T-cell (primary cell): ENCODE measurements at regions not wholly inside any gene's neighbourhood (a gene's known extent, or its start where the extent isn't known, plus 50 kb on each side); places are given as distances from the start of the nearest gene placed in this dataset.

Source experiments
- ATAC-seq, 4 experiments: fragments of 200-7000 bp in 3 of 4; fragments of 150-1000 bp in 1 of 4; cut with Tn5 transposase; replicated peaks in 1 of 4; 1 replicate in 3 of 4; 2 replicates in 1 of 4; pipeline ENCODE4 v1.10.0; 2021; ENCODE audit warnings: moderate library complexity in 3 of 4, mild to moderate bottlenecking in 2 of 4, moderate number of reproducible peaks in 1 of 4
- CTCF ChIA-PET, 2 donors: fragments of 300-600 bp; sonication (Branson Sonifier 250); formaldehyde crosslinking; loops; one replicate each; lab custom pipeline; 2022; ENCODE audit warnings: antibody characterized with exemption in 2 of 2; lab: Charles Lee
- POLR2A ChIA-PET, 2 donors: fragments of 300-600 bp; sonication (Branson Sonifier 250); formaldehyde crosslinking; loops; one replicate each; lab custom pipeline; 2022; ENCODE audit warnings: antibody characterized with exemption in 2 of 2; lab: Charles Lee
- DNase-seq, 35 experiments: peaks; one replicate each; pipeline versions ENCODE4 v3.0.0 to v3.0.0-alpha.2; 2013 to 2023
- H3K27ac ChIP-seq: one replicate; pipeline ENCODE4 v1.5.1; 2013; ENCODE audit warnings: low read length
- H3K27me3 ChIP-seq, 2 experiments: replicated peaks in 1 of 2; 1 replicate in 1 of 2; 2 replicates in 1 of 2; pipeline versions ENCODE4 v1.6.1 to v1.7.0; 2013; ENCODE audit warnings: low read length in 1 of 2, mixed read lengths in 1 of 2; ENCODE audit not compliant: control insufficient read depth in 2 of 2, insufficient read depth in 2 of 2; ENCODE audit errors: extremely low read depth in 1 of 2
- H3K36me3 ChIP-seq, 2 donors: 1 replicate in 1 of 2; 2 replicates in 1 of 2; pipeline versions ENCODE4 v1.6.1 to v1.7.0; 2013; ENCODE audit warnings: low read length in 1 of 2; ENCODE audit not compliant: control insufficient read depth in 2 of 2, insufficient read depth in 1 of 2; ENCODE audit errors: extremely low read depth in 1 of 2
- H3K4me1 ChIP-seq, 2 experiments: 1 replicate in 1 of 2; 2 replicates in 1 of 2; pipeline versions ENCODE4 v1.6.1 to v1.7.0; 2013; ENCODE audit warnings: low read length in 2 of 2, mixed read lengths in 1 of 2; ENCODE audit not compliant: insufficient read depth in 2 of 2, control insufficient read depth in 1 of 2; ENCODE audit errors: extremely low read depth in 1 of 2
- H3K4me3 ChIP-seq, 2 donors: 1 replicate in 1 of 2; 2 replicates in 1 of 2; pipeline versions ENCODE4 v1.5.1 to v1.7.0; 2013; ENCODE audit warnings: mild to moderate bottlenecking in 2 of 2, low read length in 1 of 2, moderate library complexity in 1 of 2; ENCODE audit not compliant: control insufficient read depth in 1 of 2; ENCODE audit errors: extremely low read depth in 1 of 2
- H3K9me3 ChIP-seq: 2 replicates; pipeline ENCODE4 v1.7.0; 2013
- H3K27ac Mint-ChIP-seq, 2 donors: one replicate each; pipeline ENCODE4 v1.8.0; 2020 to 2021; ENCODE audit warnings: mild to moderate bottlenecking in 2 of 2, mixed read lengths in 2 of 2
- H3K27me3 Mint-ChIP-seq, 2 donors: one replicate each; pipeline ENCODE4 v1.8.0; 2021 to 2022; ENCODE audit warnings: mixed read lengths in 2 of 2
- H3K36me3 Mint-ChIP-seq: one replicate; pipeline ENCODE4 v1.8.0; 2021; ENCODE audit warnings: mixed read lengths
- H3K4me1 Mint-ChIP-seq, 3 donors: one replicate each; pipeline ENCODE4 v1.8.0; 2020 to 2022; ENCODE audit warnings: mixed read lengths in 3 of 3, mild to moderate bottlenecking in 1 of 3
- H3K4me3 Mint-ChIP-seq, 3 donors: one replicate each; pipeline ENCODE4 v1.8.0; 2020 to 2022; ENCODE audit warnings: mild to moderate bottlenecking in 3 of 3, mixed read lengths in 3 of 3, moderate library complexity in 3 of 3
- H3K9me3 Mint-ChIP-seq, 3 donors: one replicate each; pipeline ENCODE4 v1.8.0; 2020 to 2022; ENCODE audit warnings: mixed read lengths in 3 of 3
- WGBS: methylation state at CpG from one replicate; pipeline ENCODE4 v1.1.5; 2013; ENCODE audit warnings: missing lambda C conversion rate; ENCODE audit not compliant: insufficient coverage; 5-methylcytosine and 5-hydroxymethylcytosine counted together

- peaks cover 0 to 4% of the 10 kb centered on the region in 2 experiments for H3K27me3 ChIP-seq
- no peaks in the 10 kb centered on the region for H3K9me3 ChIP-seq
- H3K27ac Mint-ChIP-seq: no peak overlapping the region
- H3K4me3 Mint-ChIP-seq: no peak overlapping the region
- DNase-seq (no peak), ATAC-seq (no peak)
- H3K27ac ChIP-seq: no peak overlapping the region
- H3K4me1 ChIP-seq: no peaks in the 10 kb centered on the region
- POLR2A ChIA-PET: no interaction called here
- H3K27me3 Mint-ChIP-seq: peaks cover 10 to 16% of the 10 kb centered on the region in 2 donors
- CTCF ChIA-PET: no interaction called here
- H3K4me1 Mint-ChIP-seq: no peaks in the 10 kb centered on the region
- 66% methylated on average over 4 of the region's 7 CpGs for WGBS
- H3K36me3 Mint-ChIP-seq: no peaks in the 10 kb centered on the region
- peaks cover 0 to 3% (median 3%) of the 10 kb centered on the region in 3 donors for H3K9me3 Mint-ChIP-seq
- no peaks in the 10 kb centered on the region for H3K36me3 ChIP-seq
- no peak overlapping the region for H3K4me3 ChIP-seq
Measured at GRCh38 chr1:233491953-233492620, 121.8 kb upstream of the KCNK1 start.

GRCh38 chr1:233496993-233497392, 116.9 kb upstream of the KCNK1 start:
- Mint-ChIP-seq H3K9me3 (peaks cover 0 to 3% (median 3%) of the 10 kb centered on the region in 3 donors), H3K4me1 (no peaks in the 10 kb centered on the region), H3K27ac (no peak overlapping the region), H3K36me3 (no peaks in the 10 kb centered on the region), H3K4me3 (no peak overlapping the region), H3K27me3 (peaks cover 8 to 24% of the 10 kb centered on the region in 2 donors)
- DNase-seq (no peak), ATAC-seq (no peak)
- Histone ChIP-seq H3K4me3 (no peak overlapping the region), H3K36me3 (no peaks in the 10 kb centered on the region), H3K27me3 (peaks cover 0 to 4% of the 10 kb centered on the region in 2 experiments), H3K9me3 (no peaks in the 10 kb centered on the region), H3K4me1 (no peaks in the 10 kb centered on the region), H3K27ac (no peak overlapping the region)
- ChIA-PET CTCF (no interaction called here), POLR2A (no interaction called here)
- no CpG with 5 or more reads among the region's 2 CpGs for WGBS

- Mint-ChIP-seq H3K4me1 (no peaks in the 10 kb centered on the region), H3K9me3 (peaks cover 0 to 3% (median 3%) of the 10 kb centered on the region in 3 donors), H3K27me3 (peaks cover 8 to 24% of the 10 kb centered on the region in 2 donors), H3K36me3 (no peaks in the 10 kb centered on the region), H3K27ac (no peak overlapping the region), H3K4me3 (no peak overlapping the region)
- CTCF ChIA-PET: no interaction called here
- Histone ChIP-seq H3K9me3 (no peaks in the 10 kb centered on the region), H3K36me3 (no peaks in the 10 kb centered on the region), H3K4me1 (no peaks in the 10 kb centered on the region), H3K27me3 (peaks cover 0 to 5% of the 10 kb centered on the region in 2 experiments), H3K27ac (no peak overlapping the region), H3K4me3 (no peak overlapping the region)
- WGBS: no CpG with 5 or more reads among the region's 3 CpGs
- ATAC-seq: no peak
- no peak for DNase-seq
- POLR2A ChIA-PET: no interaction called here
Measured at GRCh38 chr1:233497679-233498078, 116.2 kb upstream of the KCNK1 start.

- no peak for ATAC-seq
- no peak overlapping the region for H3K27ac ChIP-seq
- H3K9me3 ChIP-seq: no peaks in the 10 kb centered on the region
- no peak overlapping the region for H3K4me3 ChIP-seq
- ChIA-PET POLR2A (no interaction called here), CTCF (no interaction called here)
- no peaks in the 10 kb centered on the region for H3K4me1 Mint-ChIP-seq
- no peaks in the 10 kb centered on the region for H3K4me1 ChIP-seq
- no peak overlapping the region for H3K27ac Mint-ChIP-seq
- H3K36me3 ChIP-seq: no peaks in the 10 kb centered on the region
- H3K27me3 Mint-ChIP-seq: peaks cover 8 to 24% of the 10 kb centered on the region in 2 donors
- H3K36me3 Mint-ChIP-seq: no peaks in the 10 kb centered on the region
- peaks cover 0 to 9% (median 3%) of the 10 kb centered on the region in 3 donors for H3K9me3 Mint-ChIP-seq
- DNase-seq: no peak
- no peak overlapping the region for H3K4me3 Mint-ChIP-seq
- peaks cover 0 to 5% of the 10 kb centered on the region in 2 experiments for H3K27me3 ChIP-seq
- no CpG with 5 or more reads among the region's 3 CpGs for WGBS
Measured at GRCh38 chr1:233500106-233500505, 113.8 kb upstream of the KCNK1 start.

GRCh38 chr1:233503366-233503954, 110.4 kb upstream of the KCNK1 start:
- H3K36me3 ChIP-seq: no peaks in the 10 kb centered on the region
- no peak overlapping the region for H3K27ac ChIP-seq
- no peaks in the 10 kb centered on the region for H3K4me1 Mint-ChIP-seq
- ChIA-PET CTCF (no interaction called here), POLR2A (no interaction called here)
- H3K9me3 ChIP-seq: no peaks in the 10 kb centered on the region
- peaks cover 1 to 8% of the 10 kb centered on the region in 2 donors for H3K27me3 Mint-ChIP-seq
- H3K36me3 Mint-ChIP-seq: no peaks in the 10 kb centered on the region
- 90% methylated on average over 2 of the region's 5 CpGs for WGBS
- H3K4me3 Mint-ChIP-seq: no peak overlapping the region
- H3K4me3 ChIP-seq: no peak overlapping the region
- H3K27me3 ChIP-seq: peaks cover 0 to 5% of the 10 kb centered on the region in 2 experiments
- peaks cover 0 to 14% (median 4%) of the 10 kb centered on the region in 3 donors for H3K9me3 Mint-ChIP-seq
- H3K27ac Mint-ChIP-seq: no peak overlapping the region
- no peak for DNase-seq
- no peaks in the 10 kb centered on the region for H3K4me1 ChIP-seq
- ATAC-seq: no peak

- ATAC-seq: no peak
- H3K9me3 ChIP-seq: no peaks in the 10 kb centered on the region
- no peak for DNase-seq
Measured at GRCh38 chr1:233505130-233505529, 108.8 kb upstream of the KCNK1 start.

More at GRCh38 chr1:233505130-233505529, 108.8 kb upstream of the KCNK1 start:
- CTCF ChIA-PET: no interaction called here
- Mint-ChIP-seq H3K4me1 (no peaks in the 10 kb centered on the region), H3K27ac (no peak overlapping the region), H3K27me3 (peaks cover 0 to 3% of the 10 kb centered on the region in 2 donors), H3K36me3 (no peaks in the 10 kb centered on the region), H3K4me3 (no peak overlapping the region), H3K9me3 (peaks cover 0 to 14% (median 4%) of the 10 kb centered on the region in 3 donors)
- no peaks in the 10 kb centered on the region for H3K4me1 ChIP-seq
- H3K27me3 ChIP-seq: peaks cover 0 to 8% of the 10 kb centered on the region in 2 experiments
- no peaks in the 10 kb centered on the region for H3K36me3 ChIP-seq
- no peak overlapping the region for H3K27ac ChIP-seq
- H3K4me3 ChIP-seq: no peak overlapping the region
- POLR2A ChIA-PET: no interaction called here
